ENCODE measurements at regions not wholly inside any gene's neighbourhood (a gene's known extent, or its start where the extent isn't known, plus 50 kb on each side); places are given as distances from the start of the nearest gene placed in this dataset.

- no peak overlapping the region for H3K4me3 ChIP-seq (ENCODE audit: low read depth, low read length)
- no peak for TF ChIP-seq CTCF (IDR thresholded peaks at IDR 0.05; ENCODE audit: borderline replicate concordance, insufficient read depth, low read depth, low read length)
Measured at GRCh38 chr2:6177811-6178210, 485.6 kb downstream of the SOX11 start.

- no peak for TF ChIP-seq CTCF (IDR thresholded peaks at IDR 0.05; ENCODE audit: borderline replicate concordance, insufficient read depth, low read depth, low read length)
- H3K4me3 ChIP-seq (ENCODE audit: low read depth, low read length): no peak overlapping the region
Measured at GRCh38 chr2:6181525-6181924, 489.3 kb downstream of the SOX11 start.

DNA sequence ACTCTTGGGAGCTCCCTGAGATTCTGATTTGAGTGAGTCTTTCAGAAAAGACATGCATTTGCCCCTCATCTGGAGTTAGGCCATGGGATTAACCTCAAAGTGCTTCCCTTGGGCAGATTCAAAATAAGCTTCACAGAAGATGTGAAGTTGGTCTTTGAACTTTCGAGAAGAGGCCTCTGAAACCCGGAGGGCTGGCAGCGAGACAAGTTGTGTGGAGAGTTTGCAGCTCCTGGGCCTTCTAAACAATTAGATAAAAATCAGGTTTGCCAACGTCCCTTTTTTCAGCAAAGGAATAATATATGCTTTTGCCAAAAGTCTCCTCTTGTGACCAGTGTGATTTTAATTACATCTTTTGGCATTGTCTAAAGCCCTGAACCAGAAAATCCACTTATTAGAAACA, 489.7 kb downstream of the SOX11 start:
- TF ChIP-seq CTCF (IDR thresholded peaks at IDR 0.05; ENCODE audit: borderline replicate concordance, insufficient read depth, low read depth, low read length): no peak
- no peak overlapping the region for H3K4me3 ChIP-seq (ENCODE audit: low read depth, low read length)

- no peak for TF ChIP-seq CTCF (IDR thresholded peaks at IDR 0.05; ENCODE audit: borderline replicate concordance, insufficient read depth, low read depth, low read length)
- H3K4me3 ChIP-seq (ENCODE audit: low read depth, low read length): no peak overlapping the region
Measured at GRCh38 chr2:6183226-6183625, 491.0 kb downstream of the SOX11 start.

- H3K4me3 ChIP-seq (ENCODE audit: low read depth, low read length): no peak overlapping the region
- no peak for TF ChIP-seq CTCF (IDR thresholded peaks at IDR 0.05; ENCODE audit: borderline replicate concordance, insufficient read depth, low read depth, low read length)
Measured at GRCh38 chr2:6184532-6185292, 492.5 kb downstream of the SOX11 start.

DNA sequence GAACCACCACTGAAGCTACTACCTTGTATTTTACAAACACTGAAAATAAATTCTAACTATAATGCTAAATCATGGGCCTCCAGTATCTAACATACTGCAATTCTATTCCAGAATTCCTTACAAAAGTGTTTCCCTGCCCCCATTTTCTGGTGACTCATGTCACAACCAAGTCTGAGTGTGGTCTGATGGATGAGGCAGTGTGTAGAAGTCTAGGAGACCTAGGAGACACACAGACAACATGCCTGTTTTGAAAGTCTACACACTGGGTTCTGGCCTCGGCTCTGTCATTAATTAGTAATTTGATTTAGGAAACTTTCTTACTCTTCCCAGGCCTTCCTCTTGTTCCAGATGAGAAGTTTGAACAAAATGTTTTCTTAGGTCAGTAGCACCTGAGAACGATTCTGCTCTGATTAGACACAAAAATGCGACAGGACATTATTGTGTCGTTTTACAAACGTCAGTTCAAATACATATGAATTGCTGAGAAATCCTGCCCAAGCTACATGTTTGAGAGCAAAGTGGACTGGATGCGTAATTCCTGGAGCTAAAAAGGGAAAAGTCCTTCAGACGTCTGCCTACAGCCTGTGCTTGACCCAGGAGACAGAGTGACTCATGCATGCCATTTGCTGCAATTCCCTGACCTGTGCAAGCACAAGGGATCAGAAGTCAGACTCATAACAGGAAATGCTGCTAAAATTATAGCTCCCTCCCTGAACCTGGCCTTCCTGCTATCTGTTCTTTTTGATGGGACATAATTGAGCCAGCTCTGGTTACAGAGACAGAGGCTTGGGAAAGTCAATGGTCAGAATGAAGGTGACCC, 494.4 kb downstream of the SOX11 start:
- no peak for TF ChIP-seq CTCF (IDR thresholded peaks at IDR 0.05; ENCODE audit: borderline replicate concordance, insufficient read depth, low read depth, low read length)

More for the DNA sequence above, 494.4 kb downstream of the SOX11 start:
- H3K4me3 ChIP-seq (ENCODE audit: low read depth, low read length): no peak overlapping the region

All from GM12875 (cell line).